ENCODE measurements at regions not wholly inside any gene's neighbourhood (a gene's known extent, or its start where the extent isn't known, plus 50 kb on each side); places are given as distances from the start of the nearest gene placed in this dataset.
"Not testable (repeated sequence)": the region's sequence is repeated elsewhere in the genome, so short reads cannot be mapped to it uniquely, and the experiment has no call there.

DNA sequence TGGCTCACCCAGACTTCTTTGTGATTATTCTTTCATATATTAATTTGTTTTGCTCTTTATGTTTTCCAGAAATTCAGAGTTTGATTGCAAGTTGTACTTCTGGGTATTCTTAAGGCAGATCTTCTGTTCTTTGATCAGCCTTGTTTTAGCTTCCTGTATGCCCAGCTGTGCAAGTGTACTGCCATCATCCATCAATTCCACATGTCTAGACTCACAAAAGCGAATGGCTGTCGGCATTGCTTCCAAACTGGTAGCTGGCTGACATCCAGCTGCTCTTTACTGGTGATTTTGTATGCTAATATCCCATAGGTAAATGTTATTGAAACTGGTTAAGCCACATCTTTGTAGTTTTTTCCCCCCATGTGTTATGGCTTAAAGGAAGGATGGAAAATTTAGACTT lies 1084.8 kb upstream of the CITED2 start:
- H3K27ac ChIP-seq, result no peak overlapping the region
- H3K36me3 ChIP-seq (replicated peaks in 1 of 2), result no peaks in the 10 kb centered on the region
- peaks cover 0 to 6% (median 0%) of the 10 kb centered on the region in 3 donors for H3K9me3 ChIP-seq (replicated peaks in 1 of 3)
- 62 to 82% (median 70%) methylated on average over 2 of the region's 2 CpGs for WGBS, 4 donors
- no peaks in the 10 kb centered on the region for H3K27me3 ChIP-seq
- TF ChIP-seq, protein P1, sequence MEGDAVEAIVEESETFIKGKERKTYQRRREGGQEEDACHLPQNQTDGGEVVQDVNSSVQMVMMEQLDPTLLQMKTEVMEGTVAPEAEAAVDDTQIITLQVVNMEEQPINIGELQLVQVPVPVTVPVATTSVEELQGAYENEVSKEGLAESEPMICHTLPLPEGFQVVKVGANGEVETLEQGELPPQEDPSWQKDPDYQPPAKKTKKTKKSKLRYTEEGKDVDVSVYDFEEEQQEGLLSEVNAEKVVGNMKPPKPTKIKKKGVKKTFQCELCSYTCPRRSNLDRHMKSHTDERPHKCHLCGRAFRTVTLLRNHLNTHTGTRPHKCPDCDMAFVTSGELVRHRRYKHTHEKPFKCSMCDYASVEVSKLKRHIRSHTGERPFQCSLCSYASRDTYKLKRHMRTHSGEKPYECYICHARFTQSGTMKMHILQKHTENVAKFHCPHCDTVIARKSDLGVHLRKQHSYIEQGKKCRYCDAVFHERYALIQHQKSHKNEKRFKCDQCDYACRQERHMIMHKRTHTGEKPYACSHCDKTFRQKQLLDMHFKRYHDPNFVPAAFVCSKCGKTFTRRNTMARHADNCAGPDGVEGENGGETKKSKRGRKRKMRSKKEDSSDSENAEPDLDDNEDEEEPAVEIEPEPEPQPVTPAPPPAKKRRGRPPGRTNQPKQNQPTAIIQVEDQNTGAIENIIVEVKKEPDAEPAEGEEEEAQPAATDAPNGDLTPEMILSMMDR (IDR thresholded peaks at IDR 0.05), result no peak
- no peak for TF ChIP-seq POLR2A (IDR thresholded peaks at IDR 0.05)
- peaks cover 16 to 23% of the 10 kb centered on the region in 2 donors for H3K4me1 ChIP-seq (replicated peaks in 1 of 2)
- no peak for DNase-seq
- intact Hi-C loops (cut with DNase I), result no loop called here
- no peak overlapping the region for H3K4me3 ChIP-seq

DNA sequence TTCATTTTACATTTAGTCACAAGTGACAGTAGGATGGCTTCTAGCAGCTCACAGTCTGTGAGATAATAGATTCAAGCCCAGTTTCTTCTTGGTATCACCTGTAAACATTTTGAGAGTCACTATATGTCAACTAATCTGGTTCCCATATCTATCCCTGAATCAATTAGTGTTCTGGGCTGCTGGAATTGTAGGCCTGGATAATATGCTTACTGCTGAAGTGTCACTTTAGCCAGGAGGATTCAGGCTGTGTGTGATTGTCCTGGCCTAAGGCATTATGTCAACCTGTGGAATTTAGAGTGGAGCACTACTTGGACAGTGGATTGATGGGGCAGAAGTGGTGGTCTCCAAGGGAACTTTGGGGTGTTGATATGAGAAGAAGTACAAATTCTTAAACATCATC lies 1071.8 kb upstream of the CITED2 start:
- no peak overlapping the region for H3K4me3 ChIP-seq
- H3K27ac ChIP-seq, result no peak overlapping the region
- H3K9me3 ChIP-seq (replicated peaks in 1 of 3), result no peaks in the 10 kb centered on the region
- intact Hi-C loops (cut with DNase I), result no loop called here
- no peaks in the 10 kb centered on the region for H3K36me3 ChIP-seq (replicated peaks in 1 of 2)
- TF ChIP-seq POLR2A (IDR thresholded peaks at IDR 0.05), result no peak
- TF ChIP-seq, protein P1 (IDR thresholded peaks at IDR 0.05), result no peak
- no peak for DNase-seq
- H3K27me3 ChIP-seq, result no peaks in the 10 kb centered on the region
- H3K4me1 ChIP-seq (replicated peaks in 1 of 2), result peaks cover 0 to 11% of the 10 kb centered on the region in 2 donors

DNA sequence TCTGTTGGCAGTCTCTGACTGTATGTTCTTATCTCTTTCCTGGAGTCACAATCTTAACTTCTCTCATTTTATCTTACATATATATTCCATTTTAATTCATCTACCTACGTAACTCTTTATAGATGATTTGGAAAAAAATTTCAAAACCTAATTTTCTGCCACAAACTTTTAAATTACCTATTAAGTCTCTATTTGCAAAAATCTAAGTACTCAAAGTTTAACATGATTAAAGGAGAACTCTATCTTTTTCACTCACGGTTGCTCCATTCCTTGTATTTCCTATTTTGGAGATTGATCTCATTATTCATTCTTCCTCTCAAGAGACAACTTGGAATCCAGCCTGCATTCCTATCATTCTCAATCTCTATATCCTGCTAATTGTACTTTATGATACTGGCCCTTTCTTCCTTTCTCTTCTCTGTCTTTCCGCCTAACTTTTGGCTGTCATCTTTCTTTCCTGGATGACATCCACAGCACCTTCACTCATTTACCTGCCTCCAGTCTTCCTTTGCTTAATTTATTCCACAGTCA lies 1071.1 kb upstream of the CITED2 start:
- no peaks in the 10 kb centered on the region for H3K36me3 ChIP-seq (replicated peaks in 1 of 2)
- DNase-seq, result no peak
- no peaks in the 10 kb centered on the region for H3K9me3 ChIP-seq (replicated peaks in 1 of 3)
- intact Hi-C loops (cut with DNase I), result no loop called here
- 29 to 36% (median 34%) methylated on average over 3 of the region's 3 CpGs for WGBS, 4 donors
- H3K4me1 ChIP-seq (replicated peaks in 1 of 2), result peaks cover 0 to 18% of the 10 kb centered on the region in 2 donors
- H3K27me3 ChIP-seq, result no peaks in the 10 kb centered on the region
- H3K27ac ChIP-seq, result no peak overlapping the region
- TF ChIP-seq, protein P1 (IDR thresholded peaks at IDR 0.05), result no peak
- no peak for TF ChIP-seq POLR2A (IDR thresholded peaks at IDR 0.05)
- H3K4me3 ChIP-seq, result no peak overlapping the region

DNA sequence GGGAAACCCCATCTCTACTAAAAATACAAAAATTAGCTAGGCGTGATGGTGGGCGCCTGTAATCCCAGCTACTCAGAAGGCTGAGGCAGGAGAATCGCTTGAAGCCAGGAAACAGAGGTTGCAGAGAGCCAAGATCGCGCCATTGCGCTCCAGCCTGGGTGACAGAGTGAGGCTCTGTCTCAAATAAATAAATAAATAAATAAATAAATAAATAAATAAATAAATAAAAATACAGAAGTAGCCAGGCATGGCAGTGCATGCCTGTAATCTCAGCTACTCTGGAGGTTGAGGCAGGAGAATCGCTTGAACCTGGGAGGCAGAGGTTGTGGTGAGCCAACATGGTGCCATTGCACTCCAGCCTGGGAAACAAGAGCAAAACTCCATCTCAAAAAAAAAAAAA lies 1068.7 kb upstream of the CITED2 start:
- H3K4me1 ChIP-seq (replicated peaks in 1 of 2), result peaks cover 0 to 20% of the 10 kb centered on the region in 2 donors
- H3K36me3 ChIP-seq (replicated peaks in 1 of 2); H3K27ac ChIP-seq; H3K4me3 ChIP-seq; DNase-seq; H3K9me3 ChIP-seq (replicated peaks in 1 of 3); H3K27me3 ChIP-seq; intact Hi-C loops (cut with DNase I): not testable (repeated sequence)
- 93 to 95% (median 95%) methylated on average over 7 of the region's 7 CpGs for WGBS, 4 donors

DNA sequence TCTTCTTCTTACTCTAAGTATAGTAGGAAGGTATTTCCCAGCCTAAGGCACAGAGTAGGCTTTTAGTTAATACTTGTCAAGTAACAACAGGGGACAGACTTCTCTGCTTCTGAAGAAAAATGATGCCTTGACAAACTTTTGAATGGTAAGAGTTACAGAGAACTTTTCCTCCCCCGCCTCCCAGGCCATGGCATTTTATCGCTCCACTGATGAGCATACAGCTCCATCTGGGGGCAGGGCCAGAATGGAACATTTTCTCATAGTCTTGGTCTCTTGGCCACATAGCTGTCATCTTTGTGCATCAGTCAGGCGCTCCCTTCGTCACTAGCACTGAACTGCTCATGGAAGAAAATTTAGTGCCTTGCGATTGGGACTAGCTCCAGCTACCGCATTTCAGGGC lies 1066.8 kb upstream of the CITED2 start:
- H3K4me3 ChIP-seq, result no peak overlapping the region
- H3K27me3 ChIP-seq, result no peaks in the 10 kb centered on the region
- H3K36me3 ChIP-seq (replicated peaks in 1 of 2), result no peaks in the 10 kb centered on the region
- H3K9me3 ChIP-seq (replicated peaks in 1 of 3), result no peaks in the 10 kb centered on the region
- intact Hi-C loops (cut with DNase I), result no loop called here
- peak; percentile 62 to 91 (median 78) for DNase-seq
- WGBS, 4 donors, result 38 to 65% (median 53%) methylated on average over 6 of the region's 6 CpGs
- H3K4me1 ChIP-seq (replicated peaks in 1 of 2), result peaks cover 0 to 20% of the 10 kb centered on the region in 2 donors
- H3K27ac ChIP-seq, result no peak overlapping the region
- no peak for TF ChIP-seq POLR2A (IDR thresholded peaks at IDR 0.05)
- TF ChIP-seq, protein P1 (IDR thresholded peaks at IDR 0.05), result peak; percentile 26 to 65 (median 57)
